ENCODE measurements at regions not wholly inside any gene's neighbourhood (a gene's known extent, or its start where the extent isn't known, plus 50 kb on each side); places are given as distances from the start of the nearest gene placed in this dataset.

- TF ChIP-seq GATA2 (IDR thresholded peaks at IDR 0.05; ENCODE audit: low read depth, low read length) = no peak
- no peak for TF ChIP-seq GATA3 (IDR thresholded peaks at IDR 0.05; ENCODE audit: low read depth, low read length)
These were observed 1301.6 kb downstream of the EPHA7 start for GRCh38 chr6:92117800-92118199.
